T-helper 1 cell treated with Interleukin-12 subunit alpha and Interleukin-12 subunit beta and Interleukin-4 antibody, amounts not matched to agents 30 μg/mL and 1 μg/mL, for 36 hours (primary cell): ENCODE measurements at regions not wholly inside any gene's neighbourhood (a gene's known extent, or its start where the extent isn't known, plus 50 kb on each side); places are given as distances from the start of the nearest gene placed in this dataset.

ENCODE experiments used
- H3K27ac Mint-ChIP-seq: one replicate; pipeline ENCODE4 v1.8.0; 2021; ENCODE audit warnings: mild to moderate bottlenecking, mixed read lengths
- H3K27me3 Mint-ChIP-seq: one replicate; pipeline ENCODE4 v1.8.0; 2021; ENCODE audit warnings: low read depth, mixed read lengths
- H3K36me3 Mint-ChIP-seq: one replicate; pipeline ENCODE4 v1.8.0; 2021; ENCODE audit warnings: low read depth, mixed read lengths
- H3K4me1 Mint-ChIP-seq: one replicate; pipeline ENCODE4 v1.8.0; 2021; ENCODE audit warnings: low read depth, mixed read lengths
- H3K4me3 Mint-ChIP-seq: one replicate; pipeline ENCODE4 v1.8.0; 2021; ENCODE audit warnings: mild to moderate bottlenecking, moderate library complexity, mixed read lengths
- H3K9me3 Mint-ChIP-seq: one replicate; pipeline ENCODE4 v1.8.0; 2021; ENCODE audit warnings: mixed read lengths

DNA sequence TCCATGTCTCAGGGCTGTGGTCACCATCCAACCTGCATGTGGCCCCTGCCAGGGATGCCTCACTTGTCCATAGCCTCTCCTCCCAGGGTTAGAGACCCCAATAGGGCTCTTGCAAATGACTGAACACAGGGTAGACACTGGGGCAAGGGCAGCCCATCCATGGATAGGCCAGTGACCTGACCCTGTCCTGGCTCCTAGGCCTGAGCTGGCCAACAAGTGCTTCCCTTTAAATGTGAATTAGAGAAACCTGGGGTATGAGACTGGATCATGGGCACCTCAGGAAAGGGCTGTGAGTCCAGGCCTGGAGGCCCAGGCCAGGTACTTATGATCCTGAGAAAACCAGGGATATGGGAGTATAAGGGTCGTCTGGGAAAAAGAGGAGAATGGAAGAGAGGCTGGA, 64.5 kb downstream of the COPS8 start:
- peaks cover 2% of the 10 kb centered on the region for H3K4me1 Mint-ChIP-seq
- H3K4me3 Mint-ChIP-seq, result no peak overlapping the region
- no peaks in the 10 kb centered on the region for H3K27me3 Mint-ChIP-seq
- no peaks in the 10 kb centered on the region for H3K36me3 Mint-ChIP-seq
- no peak overlapping the region for H3K27ac Mint-ChIP-seq
- peaks cover 27% of the 10 kb centered on the region for H3K9me3 Mint-ChIP-seq

DNA sequence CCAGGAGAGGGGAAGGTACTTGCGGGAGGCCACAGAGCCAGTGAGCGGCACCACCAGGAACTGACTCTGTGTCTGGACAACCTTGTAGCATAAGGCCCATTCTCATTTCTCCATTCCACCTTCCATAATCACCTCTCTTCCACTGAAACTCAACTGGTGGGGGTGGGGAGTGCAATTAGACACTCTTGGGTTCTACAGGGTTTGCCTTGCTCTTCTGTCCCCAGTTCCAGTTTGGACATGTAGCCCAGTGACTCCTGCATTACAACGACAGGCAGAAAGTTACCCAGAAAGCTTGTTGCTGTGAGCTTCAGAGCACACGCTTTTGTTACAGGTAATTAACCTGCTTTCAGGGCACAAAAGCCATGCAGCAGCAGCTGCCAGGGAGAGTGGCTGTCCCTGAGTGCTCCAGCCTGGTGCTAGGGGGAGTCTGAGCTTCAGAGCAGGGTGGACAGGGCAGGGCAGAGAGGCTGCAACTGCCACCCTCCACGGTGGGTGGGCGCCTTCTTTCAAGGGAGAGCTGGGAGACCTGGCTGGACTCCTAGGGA, 65.2 kb downstream of the COPS8 start:
- Mint-ChIP-seq H3K4me1 (peaks cover 3% of the 10 kb centered on the region), H3K4me3 (no peak overlapping the region), H3K27me3 (no peaks in the 10 kb centered on the region), H3K27ac (no peak overlapping the region), H3K9me3 (peaks cover 24% of the 10 kb centered on the region), H3K36me3 (no peaks in the 10 kb centered on the region)

GRCh38 chr2:237152361-237152760, 66.7 kb downstream of the COPS8 start:
- H3K36me3 Mint-ChIP-seq, result no peaks in the 10 kb centered on the region
- no peak overlapping the region for H3K4me3 Mint-ChIP-seq
- H3K27me3 Mint-ChIP-seq, result no peaks in the 10 kb centered on the region
- no peak overlapping the region for H3K27ac Mint-ChIP-seq
- H3K4me1 Mint-ChIP-seq, result peaks cover 5% of the 10 kb centered on the region
- H3K9me3 Mint-ChIP-seq, result peaks cover 10% of the 10 kb centered on the region

DNA sequence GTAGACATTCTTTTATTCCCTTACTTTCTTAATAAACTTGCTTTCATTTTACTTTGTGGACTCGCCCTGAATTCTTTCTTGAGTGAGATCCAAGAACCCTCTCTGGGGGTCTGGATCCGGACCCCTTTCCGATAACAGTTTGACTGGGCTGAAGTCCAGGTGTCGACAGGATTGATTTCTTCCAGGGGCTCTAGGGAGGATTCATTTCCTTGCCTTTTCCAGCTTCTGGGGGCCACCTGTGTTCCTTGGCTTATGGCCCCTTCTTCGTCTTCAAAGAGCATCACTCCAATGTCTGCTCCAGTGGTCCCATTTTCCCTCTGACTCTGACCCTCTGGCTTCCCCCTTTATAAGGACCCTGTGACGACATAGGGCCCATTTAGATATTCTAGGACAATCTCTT, 67.5 kb downstream of the COPS8 start:
- Mint-ChIP-seq H3K27ac (no peak overlapping the region), H3K27me3 (no peaks in the 10 kb centered on the region), H3K36me3 (no peaks in the 10 kb centered on the region), H3K4me1 (peaks cover 5% of the 10 kb centered on the region), H3K4me3 (no peak overlapping the region), H3K9me3 (peaks cover 5% of the 10 kb centered on the region)

DNA sequence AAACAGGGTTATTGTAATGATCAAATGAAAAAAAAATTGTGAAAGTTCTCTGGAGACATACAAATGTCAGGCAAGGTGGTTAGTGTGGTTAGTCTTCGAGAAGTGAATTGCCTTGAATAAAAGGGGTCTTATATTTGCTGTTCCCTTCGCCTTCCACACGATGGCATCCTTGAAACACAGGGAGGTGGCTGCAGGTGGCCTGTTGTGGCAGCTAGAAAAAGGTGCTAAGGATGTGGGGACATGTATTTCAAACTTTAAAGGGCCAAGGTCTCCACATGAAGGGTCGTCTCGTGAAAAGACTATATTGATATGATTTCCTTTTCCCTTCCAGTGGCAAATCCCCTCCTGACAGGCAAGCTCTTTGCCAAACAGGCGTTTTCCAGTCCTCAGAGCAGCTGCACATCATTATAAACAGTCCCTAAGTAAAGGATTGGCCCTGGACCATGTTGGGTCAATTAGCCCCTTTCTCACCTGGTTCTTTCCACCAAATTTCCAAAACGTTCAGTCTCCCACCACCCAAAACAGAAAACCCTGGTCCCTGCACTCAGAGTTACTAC, 68.5 kb downstream of the COPS8 start:
- H3K4me1 Mint-ChIP-seq, result peaks cover 7% of the 10 kb centered on the region
- no peaks in the 10 kb centered on the region for H3K9me3 Mint-ChIP-seq
- H3K36me3 Mint-ChIP-seq, result no peaks in the 10 kb centered on the region
- no peak overlapping the region for H3K27ac Mint-ChIP-seq
- H3K27me3 Mint-ChIP-seq, result no peaks in the 10 kb centered on the region
- H3K4me3 Mint-ChIP-seq, result no peak overlapping the region

- H3K27ac Mint-ChIP-seq, result peak overlapping the region; percentile 29
- no peaks in the 10 kb centered on the region for H3K36me3 Mint-ChIP-seq
- no peak overlapping the region for H3K4me3 Mint-ChIP-seq
- H3K27me3 Mint-ChIP-seq, result no peaks in the 10 kb centered on the region
- H3K9me3 Mint-ChIP-seq, result no peaks in the 10 kb centered on the region
- H3K4me1 Mint-ChIP-seq, result peaks cover 7% of the 10 kb centered on the region
These were observed 69.5 kb downstream of the COPS8 start for GRCh38 chr2:237154884-237155851.

DNA sequence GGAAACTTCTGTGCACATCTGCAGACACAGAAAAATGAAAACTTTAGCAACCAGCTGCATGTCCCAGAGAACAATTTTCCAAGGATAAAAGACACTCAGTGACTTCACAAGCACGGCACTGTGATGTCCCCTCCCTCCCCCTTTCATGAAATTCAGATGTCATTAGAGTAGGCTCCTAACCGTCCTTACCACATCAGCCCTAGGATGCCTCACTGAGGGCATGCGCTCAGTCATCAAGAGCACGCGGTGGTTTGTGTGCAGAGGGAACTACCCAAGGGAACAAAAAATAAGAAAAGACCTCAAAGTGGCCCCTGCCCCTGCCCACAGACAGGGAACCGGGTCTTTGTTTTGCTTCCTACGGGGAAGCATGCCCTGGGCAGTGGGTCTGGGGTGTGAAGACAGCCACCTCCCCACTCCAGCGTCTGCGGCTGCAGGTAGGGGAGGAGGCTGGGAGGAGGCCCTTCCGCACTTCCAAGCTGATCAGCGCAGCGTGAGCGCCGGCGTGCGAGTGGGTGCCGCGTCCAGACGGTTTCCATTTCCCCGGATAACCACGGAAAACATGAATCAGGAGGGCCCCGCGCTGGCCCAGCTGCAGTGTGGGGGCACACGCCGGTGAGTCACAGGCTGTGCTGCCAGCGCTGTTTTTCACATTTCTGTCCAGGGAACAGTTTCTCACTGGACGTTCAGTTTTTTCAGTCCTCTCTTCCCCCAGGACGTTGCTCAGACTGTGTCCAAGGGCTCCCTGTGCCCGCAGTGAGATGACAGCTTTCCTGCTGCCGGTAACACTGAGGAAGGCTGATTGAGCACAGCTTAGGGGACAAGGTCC, 70.6 kb downstream of the COPS8 start:
- Mint-ChIP-seq H3K36me3 (no peaks in the 10 kb centered on the region), H3K4me1 (peaks cover 7% of the 10 kb centered on the region), H3K27ac (no peak overlapping the region)

GRCh38 chr2:237156857-237157779, 71.4 kb downstream of the COPS8 start:
- no peak overlapping the region for H3K4me3 Mint-ChIP-seq
- peaks cover 7% of the 10 kb centered on the region for H3K4me1 Mint-ChIP-seq
- H3K27ac Mint-ChIP-seq, result no peak overlapping the region
- no peaks in the 10 kb centered on the region for H3K9me3 Mint-ChIP-seq
- H3K36me3 Mint-ChIP-seq, result no peaks in the 10 kb centered on the region
- no peaks in the 10 kb centered on the region for H3K27me3 Mint-ChIP-seq

More for the DNA sequence above, 70.6 kb downstream of the COPS8 start:
- H3K4me3 Mint-ChIP-seq, result no peak overlapping the region
- H3K9me3 Mint-ChIP-seq, result no peaks in the 10 kb centered on the region
- no peaks in the 10 kb centered on the region for H3K27me3 Mint-ChIP-seq

GRCh38 chr2:237157780-237158102, 72.1 kb downstream of the COPS8 start:
- no peaks in the 10 kb centered on the region for H3K36me3 Mint-ChIP-seq
- no peaks in the 10 kb centered on the region for H3K9me3 Mint-ChIP-seq
- H3K4me1 Mint-ChIP-seq, result peaks cover 7% of the 10 kb centered on the region
- H3K27me3 Mint-ChIP-seq, result no peaks in the 10 kb centered on the region
- no peak overlapping the region for H3K27ac Mint-ChIP-seq
- no peak overlapping the region for H3K4me3 Mint-ChIP-seq

- Mint-ChIP-seq H3K27me3 (no peaks in the 10 kb centered on the region), H3K9me3 (no peaks in the 10 kb centered on the region), H3K4me3 (no peak overlapping the region), H3K4me1 (peaks cover 7% of the 10 kb centered on the region), H3K27ac (no peak overlapping the region), H3K36me3 (no peaks in the 10 kb centered on the region)
These were observed 72.5 kb downstream of the COPS8 start for GRCh38 chr2:237158194-237158593.

DNA sequence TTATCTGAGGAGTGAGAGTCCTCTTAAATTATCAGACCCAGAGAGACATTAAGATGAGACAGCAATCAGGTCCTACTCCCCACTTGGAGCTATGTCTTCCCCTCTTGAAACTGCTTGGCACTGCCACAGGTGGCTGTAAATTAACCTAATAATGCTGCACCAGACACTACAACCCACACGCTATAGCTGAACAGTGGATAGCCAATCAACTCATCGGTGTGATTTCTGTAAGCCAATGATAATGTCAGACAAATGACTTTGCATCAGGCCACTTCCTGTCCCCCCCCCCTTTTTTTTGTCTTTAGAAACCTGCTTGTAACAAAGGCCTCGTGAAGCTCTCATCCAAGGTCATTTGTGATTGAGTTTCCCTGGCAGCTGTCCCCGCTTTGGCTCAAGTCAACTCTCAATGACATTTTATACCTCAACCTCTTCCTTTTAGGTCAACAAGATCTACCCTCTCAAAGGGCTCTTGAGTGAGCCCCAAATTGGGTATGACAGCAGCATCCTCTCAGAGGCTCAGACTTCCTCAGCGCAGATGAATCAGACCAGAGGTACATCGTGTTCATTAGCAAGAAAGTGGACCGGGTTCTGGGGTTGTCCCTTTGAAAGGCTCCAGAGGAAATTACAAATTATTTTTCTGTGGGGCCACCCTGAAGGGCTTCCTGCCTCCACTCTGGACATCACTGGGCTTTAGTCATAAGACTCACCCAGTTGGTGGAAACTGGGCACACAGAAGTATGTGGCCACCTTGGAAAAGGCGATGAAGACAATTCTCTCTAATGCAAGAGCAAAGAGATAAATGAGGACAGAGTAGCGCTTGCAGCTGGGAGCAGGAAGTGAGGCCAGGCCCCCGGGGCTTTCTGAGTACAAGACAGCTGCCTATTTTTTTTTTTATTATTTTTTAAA, 73.6 kb downstream of the COPS8 start:
- Mint-ChIP-seq H3K9me3 (no peaks in the 10 kb centered on the region), H3K4me3 (no peak overlapping the region), H3K27me3 (no peaks in the 10 kb centered on the region), H3K4me1 (peaks cover 7% of the 10 kb centered on the region), H3K27ac (no peak overlapping the region), H3K36me3 (no peaks in the 10 kb centered on the region)

DNA sequence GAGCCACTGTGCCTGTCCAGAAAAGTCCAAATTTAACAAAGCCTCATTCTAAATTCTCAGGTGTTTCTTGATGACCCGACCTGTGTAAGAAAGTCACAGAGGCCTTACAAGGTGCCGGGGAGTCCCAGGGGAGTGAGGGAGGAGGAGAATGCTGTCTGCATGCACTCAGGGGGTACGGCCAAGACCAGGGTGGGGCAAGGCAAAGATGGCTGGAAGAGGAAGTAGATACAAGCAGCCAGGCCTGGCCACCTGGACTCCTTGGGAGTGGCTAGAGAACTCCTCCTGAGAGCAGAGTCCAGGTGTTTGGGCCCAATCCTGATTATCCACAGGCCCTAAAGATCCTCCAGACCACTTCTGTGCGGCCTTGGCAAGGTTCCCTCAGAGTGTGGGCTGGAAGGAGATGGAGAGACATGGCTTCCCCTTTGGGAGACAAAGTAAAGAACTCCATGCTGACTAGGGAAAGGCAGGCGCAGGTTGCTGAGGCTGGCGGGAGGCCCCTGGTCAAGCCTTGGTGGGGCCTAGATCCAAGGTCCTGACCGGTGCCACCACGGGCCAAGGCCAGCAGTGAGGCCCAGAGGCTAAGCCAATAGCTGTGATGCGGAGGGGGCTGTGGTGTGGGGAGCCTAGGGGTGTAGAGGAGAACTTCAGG, 74.7 kb downstream of the COPS8 start:
- Mint-ChIP-seq H3K36me3 (no peaks in the 10 kb centered on the region), H3K4me1 (peaks cover 7% of the 10 kb centered on the region), H3K9me3 (no peaks in the 10 kb centered on the region), H3K27ac (no peak overlapping the region), H3K4me3 (no peak overlapping the region), H3K27me3 (peaks cover 8% of the 10 kb centered on the region)

- Mint-ChIP-seq H3K27me3 (peaks cover 8% of the 10 kb centered on the region), H3K36me3 (no peaks in the 10 kb centered on the region)
These were observed 75.5 kb downstream of the COPS8 start for GRCh38 chr2:237161189-237161588.

More at GRCh38 chr2:237161189-237161588, 75.5 kb downstream of the COPS8 start:
- Mint-ChIP-seq H3K4me1 (peaks cover 5% of the 10 kb centered on the region), H3K4me3 (no peak overlapping the region), H3K27ac (no peak overlapping the region), H3K9me3 (no peaks in the 10 kb centered on the region)
